NCI-H2171 (cell line): ENCODE measurements at regions not wholly inside any gene's neighbourhood (a gene's known extent, or its start where the extent isn't known, plus 50 kb on each side); places are given as distances from the start of the nearest gene placed in this dataset.

ENCODE experiments used
- DNase-seq: peaks from one replicate; lab custom pipeline; 2025; lab: John Stamatoyannopoulos, UW

DNA sequence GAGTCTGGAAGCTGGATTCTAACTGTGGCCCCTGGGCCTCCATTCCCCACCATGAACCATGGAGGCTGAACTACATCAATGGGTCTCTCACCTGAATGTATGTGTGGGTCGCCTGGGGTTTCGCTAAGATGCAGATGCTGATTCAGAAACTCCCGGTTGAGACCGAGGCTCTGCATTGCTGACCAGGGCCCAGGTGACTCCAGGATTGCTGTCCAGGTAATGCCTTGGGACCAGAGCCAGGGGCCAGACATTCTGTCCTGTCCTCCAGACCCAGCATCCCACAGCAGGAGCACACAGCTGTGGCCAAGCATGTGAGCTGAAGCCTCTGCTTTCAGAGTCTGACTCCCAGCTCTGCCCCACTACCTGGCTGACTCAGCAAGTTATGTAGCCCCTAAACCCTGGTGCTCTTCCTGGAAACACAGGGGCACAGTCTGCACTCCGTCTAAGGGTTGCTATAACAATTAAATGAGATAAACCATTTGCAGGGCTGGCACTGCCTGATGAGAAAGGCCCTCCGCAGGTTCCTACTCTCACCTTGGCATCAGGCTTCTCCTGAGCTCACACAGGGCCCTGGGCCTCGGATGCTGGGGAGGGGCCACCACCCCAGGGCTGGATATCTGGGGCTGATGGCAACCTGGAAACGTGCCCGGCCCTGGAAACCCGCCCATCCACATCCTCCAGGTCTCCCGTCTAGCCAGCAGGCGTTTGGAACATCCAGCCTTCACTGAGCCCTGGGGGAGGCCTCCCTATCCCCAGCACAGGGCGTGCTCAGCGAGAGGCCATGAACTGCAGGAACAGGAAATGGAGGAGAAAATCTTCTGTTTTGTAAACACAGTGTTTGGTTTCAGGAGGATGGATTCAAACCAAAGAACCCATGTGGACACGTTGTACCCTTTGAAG lies 175.7 kb downstream of the DLL1 start:
- peak; percentile 16 for DNase-seq

DNA sequence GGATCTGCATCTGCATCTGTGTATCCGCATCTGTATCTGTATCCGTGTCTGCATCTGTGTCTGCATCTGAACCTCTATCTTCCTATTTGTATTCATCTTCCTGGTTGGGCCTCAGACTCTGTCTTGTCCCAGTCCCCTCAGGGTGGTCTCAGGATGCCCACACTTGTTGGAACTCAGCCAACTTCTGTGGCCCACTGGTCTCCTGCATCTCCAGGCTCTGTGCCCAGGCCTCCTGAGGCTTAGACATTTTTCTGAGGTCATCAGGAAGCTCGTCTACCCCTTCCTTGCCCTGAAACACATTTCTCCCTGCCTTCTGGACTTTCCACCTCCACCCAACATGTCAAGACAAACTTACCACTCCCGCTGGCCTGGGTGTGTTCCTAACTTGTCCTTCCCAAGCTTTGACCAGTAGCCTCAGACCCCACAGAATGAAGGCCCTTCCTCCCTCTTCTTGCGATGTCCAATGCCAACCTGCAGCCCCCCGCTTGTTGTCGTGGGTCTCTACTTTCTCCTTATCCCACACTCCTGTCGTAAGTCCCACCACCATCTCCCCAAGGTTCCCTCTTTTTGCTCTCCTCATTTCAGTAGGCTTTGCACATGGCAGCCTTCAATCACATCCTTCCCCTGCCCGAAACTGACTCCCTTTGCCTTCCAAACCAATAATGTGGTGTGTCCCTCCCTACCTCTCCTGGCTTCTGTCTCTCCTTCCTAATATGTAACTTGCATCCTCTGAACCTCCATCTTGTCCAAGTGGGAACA lies 176.5 kb downstream of the DLL1 start:
- no peak for DNase-seq

GRCh38 chr6:170113141-170113540 lies 177.7 kb downstream of the DLL1 start:
- no peak for DNase-seq

- DNase-seq: no peak
Observed at GRCh38 chr6:170112583-170112860, 178.4 kb downstream of the DLL1 start.

DNA sequence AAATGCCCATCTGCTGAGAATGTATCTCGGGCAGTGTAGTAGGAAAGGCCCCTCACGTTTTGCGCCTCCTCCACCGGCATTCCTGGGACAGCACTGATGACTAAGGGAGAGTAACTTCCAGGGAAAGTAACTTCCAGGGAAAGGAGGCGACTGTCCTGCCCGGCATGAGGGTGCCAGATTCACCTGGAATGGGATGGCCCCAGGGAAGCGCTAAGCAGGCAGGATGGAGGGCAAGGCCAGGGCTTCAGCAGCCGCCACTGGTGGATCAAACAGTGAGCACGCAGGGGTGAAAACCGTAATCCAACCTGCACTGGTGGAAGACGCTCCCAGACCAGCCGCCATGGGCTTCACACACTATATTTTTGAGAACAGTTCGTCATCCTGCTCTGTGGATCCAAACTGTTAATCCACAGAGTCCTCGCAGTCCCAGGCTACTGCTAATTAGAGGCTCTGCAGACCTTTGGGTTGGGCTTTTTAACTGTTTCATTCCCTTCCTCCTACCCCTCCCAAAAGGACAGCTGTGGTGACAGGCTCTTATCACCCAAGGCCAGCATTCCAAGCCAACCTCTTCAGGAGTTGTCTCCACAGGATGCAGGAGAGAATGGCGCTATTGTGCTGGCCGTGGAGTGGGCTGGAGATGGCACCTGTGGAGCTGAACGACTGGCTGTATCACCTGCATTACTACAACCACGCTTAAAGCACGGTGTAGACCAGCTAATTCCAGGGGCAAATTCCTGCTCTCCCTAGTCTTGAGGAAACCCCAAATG lies 178.9 kb downstream of the DLL1 start:
- DNase-seq: no peak

DNA sequence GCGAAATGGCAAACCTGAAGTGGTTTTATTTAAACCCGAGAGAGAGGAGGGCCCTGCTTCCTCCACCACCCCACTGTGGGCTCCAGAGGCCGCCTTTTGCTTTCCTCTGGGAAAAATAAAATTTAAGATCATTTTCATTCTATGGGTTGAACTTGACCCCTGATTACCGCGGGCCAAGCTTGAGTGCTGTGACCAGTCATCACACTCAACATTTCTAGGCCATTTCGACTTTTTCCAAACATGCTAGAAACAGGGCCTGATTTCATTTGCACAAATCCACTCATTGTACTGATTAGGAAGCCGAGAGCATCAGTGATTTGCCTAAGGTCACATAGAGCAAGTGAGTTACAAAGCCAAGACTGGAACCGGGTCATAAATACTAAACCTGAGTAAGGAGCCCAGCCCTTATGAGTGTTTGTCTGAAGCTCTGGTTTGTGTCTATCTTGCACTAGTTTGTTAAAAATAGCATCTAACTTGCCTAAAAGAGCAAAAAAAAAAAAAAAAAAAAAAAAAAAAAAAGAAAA lies 179.7 kb downstream of the DLL1 start:
- no peak for DNase-seq

GRCh38 chr6:170110201-170111140 lies 180.4 kb downstream of the DLL1 start:
- no peak for DNase-seq

GRCh38 chr6:170108890-170109587 lies 181.8 kb downstream of the DLL1 start:
- DNase-seq: no peak

DNA sequence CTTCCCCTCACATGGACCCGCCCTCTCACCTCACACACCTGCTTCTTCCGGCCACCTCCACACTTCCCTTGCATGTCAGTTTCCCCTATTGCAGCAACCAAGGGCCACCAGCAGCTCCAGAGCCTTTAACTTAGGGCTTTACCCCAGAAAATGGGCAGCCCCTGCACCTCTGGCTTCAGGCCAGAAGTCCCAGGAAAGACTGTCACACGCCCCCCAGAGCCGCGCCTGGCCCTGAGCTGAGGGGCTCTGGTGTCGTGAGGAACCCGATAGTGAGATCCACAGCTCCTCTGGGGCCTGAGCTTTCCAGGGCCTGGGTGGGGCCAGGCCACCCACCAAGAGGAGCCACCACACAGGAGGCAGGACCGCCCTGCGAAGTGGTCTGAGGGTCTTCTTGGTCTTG lies 182.4 kb downstream of the DLL1 start:
- DNase-seq: no peak

DNA sequence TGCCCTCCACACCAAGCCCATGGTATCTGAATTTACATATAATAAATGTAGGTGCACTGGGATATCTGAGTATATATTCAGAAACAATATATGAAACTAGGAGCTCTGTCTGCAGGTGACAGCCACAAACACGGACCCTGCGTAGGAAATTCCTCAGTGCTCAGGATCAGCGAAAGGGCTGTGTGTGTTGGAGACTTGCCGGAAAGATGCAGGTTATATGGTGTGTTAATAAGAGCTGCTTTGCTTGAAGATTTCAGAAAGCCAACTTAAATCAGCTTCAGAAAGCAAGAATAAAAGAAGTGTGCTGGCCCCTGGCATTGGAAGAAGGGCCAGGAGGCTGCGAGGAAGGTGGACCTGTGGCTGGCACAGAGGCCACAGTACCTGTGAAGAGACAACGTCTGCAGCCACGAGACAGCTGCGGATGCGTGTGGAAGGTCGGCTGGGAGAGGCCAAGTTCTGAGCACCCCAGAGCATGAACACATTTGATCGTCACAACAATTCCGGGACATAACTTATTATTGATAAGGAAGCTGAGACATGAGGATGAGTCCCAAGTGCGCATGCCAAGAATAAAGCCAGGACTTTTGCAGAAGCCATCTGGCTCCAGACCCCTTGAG lies 183.2 kb downstream of the DLL1 start:
- DNase-seq: no peak

DNA sequence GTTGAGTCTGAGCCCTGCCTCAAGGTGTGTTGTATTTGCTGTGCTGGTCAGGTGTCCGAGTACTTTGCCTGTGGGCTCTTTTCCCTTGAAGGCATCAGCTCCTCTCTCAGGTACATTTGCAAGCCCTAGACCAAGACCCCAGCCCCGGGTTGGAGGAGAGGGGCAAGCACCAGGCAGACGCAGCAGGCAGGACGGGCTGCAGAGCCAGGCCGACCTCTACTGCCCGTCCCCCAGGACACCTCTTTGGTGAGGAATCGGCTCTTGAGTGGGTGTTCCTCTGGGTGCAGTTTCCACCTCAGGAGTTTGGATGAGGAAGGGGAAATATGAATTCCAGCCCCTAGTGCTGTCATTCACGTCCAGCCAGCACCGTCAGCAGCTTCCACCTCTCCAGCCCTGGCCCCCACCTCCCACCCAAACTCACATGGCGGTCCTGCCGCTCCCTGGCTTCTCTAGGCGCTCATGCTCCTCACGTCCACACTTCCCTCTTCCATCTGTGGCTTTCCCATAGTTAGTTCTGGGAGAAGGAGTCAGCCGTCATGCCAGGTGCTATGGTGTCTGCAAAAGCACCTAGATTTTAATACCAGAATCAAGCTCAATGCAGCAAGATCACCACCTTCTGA lies 183.9 kb downstream of the DLL1 start:
- DNase-seq: no peak

- DNase-seq: no peak
Observed at GRCh38 chr6:170102582-170103481, 188.0 kb downstream of the DLL1 start.

DNA sequence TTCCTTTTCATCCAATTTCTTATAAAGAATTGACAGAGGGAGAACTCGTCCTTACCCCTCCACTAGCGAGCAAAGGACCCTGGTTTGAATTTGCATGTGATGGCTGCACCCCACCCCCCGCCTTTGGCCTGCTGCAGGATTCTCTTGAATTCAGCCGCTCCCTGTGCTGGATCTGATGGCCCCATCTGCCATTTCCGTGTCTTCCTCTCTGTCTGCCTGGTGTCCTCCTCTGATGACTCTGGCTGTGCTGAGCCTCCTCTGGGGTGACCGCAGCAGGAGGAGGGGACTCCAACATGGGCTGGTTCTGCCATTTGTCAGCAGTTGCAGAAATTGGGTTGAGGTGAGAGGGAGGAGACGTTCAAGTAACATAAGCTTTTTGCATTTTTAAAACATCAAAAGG lies 188.8 kb downstream of the DLL1 start:
- DNase-seq: no peak

GRCh38 chr6:170101281-170102035 lies 189.4 kb downstream of the DLL1 start:
- no peak for DNase-seq

- no peak for DNase-seq
Observed at GRCh38 chr6:170100046-170100445, 190.8 kb downstream of the DLL1 start.

DNA sequence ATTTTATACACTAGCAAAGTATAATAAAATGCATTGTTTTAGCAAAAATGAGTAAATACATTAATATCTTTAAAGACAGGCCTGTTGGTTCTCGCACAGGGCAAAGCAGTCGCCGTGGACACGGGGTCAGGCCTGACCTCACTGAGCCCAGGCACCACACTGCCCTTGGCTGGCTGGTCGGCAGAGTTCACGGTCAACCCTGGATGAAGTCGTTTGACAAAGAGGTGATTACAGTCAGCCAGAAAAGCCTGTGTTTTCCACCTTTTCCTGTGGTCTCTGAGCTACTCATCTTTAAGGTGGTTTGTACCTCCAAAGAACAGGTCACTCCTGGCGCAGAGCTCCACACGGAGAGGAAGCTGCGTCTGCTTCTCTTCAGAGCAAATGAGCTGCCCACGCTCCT lies 191.5 kb downstream of the DLL1 start:
- no peak for DNase-seq

DNA sequence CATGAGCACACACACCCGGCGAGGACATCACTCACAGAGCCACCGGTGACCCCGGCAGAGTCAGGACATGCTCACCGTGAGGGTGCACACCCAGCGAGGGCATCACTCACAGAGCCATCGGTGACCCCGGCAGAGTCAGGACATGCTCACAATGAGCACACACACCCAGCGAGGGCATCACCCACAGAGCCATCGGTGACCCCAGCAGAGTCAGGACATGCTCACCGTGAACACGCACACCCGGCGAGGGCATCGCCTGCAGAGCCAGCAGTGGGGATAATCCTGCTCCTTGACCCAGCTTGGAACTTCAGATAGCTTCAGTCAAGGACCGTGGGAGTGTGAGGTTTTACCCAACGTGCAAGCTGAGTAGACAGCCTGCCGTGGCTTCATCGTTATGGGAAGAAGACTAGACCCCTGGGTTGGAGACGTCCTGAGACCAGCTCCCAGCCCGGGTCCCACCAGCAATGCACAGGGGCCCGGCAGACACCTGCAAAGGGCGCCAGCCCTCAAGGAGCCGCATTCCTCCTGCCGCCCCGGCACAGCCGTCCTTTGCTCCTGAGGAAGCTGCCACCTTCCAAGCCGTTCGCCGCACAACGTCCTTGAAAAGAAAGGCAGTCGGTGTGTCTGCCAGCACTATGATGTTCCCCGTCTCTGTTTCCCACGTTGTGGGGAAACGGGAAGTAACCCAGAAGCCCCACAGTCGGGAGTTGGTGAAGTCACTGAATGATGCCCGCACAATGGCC lies 192.3 kb downstream of the DLL1 start:
- no peak for DNase-seq
